ENCODE measurements at regions not wholly inside any gene's neighbourhood (a gene's known extent, or its start where the extent isn't known, plus 50 kb on each side); places are given as distances from the start of the nearest gene placed in this dataset.
"Not testable (repeated sequence)": the region's sequence is repeated elsewhere in the genome, so short reads cannot be mapped to it uniquely, and the experiment has no call there.

DNA sequence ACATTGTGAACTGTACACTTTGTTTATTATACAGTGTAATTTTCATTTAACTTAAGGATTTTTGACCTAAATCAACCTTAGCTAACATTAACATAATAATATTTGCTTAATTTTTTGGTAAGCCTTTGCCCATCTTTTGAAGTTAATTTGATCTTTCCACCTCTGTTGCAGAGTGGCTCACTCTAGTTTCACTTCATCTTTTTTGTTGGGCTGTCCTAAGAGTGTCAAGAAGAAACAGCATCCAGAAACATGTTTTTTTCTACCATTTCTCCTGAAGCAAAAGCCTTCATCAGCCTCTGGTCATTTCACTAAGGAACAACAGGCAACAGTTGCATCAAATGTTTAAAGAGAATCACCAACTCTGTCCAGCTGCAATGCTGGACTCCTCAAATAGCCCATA is 824.7 kb downstream of the REEP3 start:
- Mint-ChIP-seq H3K9me3 (no peaks in the 10 kb centered on the region), H3K27ac (no peak overlapping the region), H3K4me1 (no peaks in the 10 kb centered on the region), H3K27me3 (no peaks in the 10 kb centered on the region), H3K36me3 (ENCODE audit: low read depth) (no peaks in the 10 kb centered on the region), H3K4me3 (no peak overlapping the region)
- ChIA-PET CTCF (interaction anchor here (0.7 kb wide), 1 partner anchor 1534 kb away, joined by 4 read pairs; no protein-coding TSS in a partner anchor), POLR2A (no interaction called here)
- no peak for DNase-seq

DNA sequence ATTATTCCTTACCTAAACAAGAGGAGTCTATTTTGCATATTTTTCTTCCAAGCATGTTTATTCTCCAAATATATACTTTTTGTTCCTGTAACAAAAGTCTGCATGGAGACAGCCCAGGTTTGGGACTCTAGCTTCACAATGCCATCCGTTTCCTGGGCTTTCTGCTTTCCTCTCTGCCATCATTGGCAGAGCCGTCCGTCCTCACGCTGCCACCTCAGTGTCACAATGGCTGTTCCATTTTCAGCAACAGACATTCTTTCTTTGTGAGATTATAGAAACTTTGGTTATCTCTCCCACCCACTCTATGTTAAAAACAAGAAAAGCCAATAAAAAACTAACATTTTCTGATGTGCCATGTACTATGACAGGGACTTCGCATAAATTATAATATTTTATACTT is 825.2 kb downstream of the REEP3 start:
- POLR2A ChIA-PET, result no interaction called here
- Mint-ChIP-seq H3K27me3 (no peaks in the 10 kb centered on the region), H3K4me3 (no peak overlapping the region), H3K27ac (no peak overlapping the region), H3K36me3 (ENCODE audit: low read depth) (no peaks in the 10 kb centered on the region), H3K4me1 (no peaks in the 10 kb centered on the region), H3K9me3 (no peaks in the 10 kb centered on the region)
- CTCF ChIA-PET, result interaction anchor here (0.7 kb wide), 1 partner anchor 1533 kb away, joined by 4 read pairs; no protein-coding TSS in a partner anchor
- DNase-seq, result no peak

DNA sequence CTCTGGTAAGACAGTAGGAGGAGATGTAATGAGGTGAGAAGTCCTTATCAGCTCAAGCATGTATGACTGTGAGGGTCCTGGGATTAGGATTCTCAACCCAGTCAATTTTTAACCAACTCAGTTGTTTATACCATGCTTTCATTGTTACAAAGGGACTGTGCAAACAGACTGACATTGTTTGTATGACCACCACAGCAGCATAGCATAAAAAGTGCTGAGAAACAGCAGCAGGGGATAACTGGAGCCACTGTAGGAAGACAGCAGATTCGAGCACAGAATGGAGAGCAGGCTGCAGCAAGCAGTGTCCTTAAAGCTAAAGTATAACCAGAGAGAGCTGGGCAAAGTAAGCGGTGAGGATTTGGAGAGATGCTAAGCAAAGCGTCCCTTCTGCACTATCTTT is 829.5 kb downstream of the REEP3 start:
- Mint-ChIP-seq H3K27me3 (no peaks in the 10 kb centered on the region), H3K27ac (no peak overlapping the region), H3K4me3 (no peak overlapping the region), H3K4me1 (no peaks in the 10 kb centered on the region), H3K36me3 (ENCODE audit: low read depth) (no peaks in the 10 kb centered on the region), H3K9me3 (no peaks in the 10 kb centered on the region)
- ChIA-PET CTCF (no interaction called here), POLR2A (no interaction called here)
- no peak for DNase-seq

DNA sequence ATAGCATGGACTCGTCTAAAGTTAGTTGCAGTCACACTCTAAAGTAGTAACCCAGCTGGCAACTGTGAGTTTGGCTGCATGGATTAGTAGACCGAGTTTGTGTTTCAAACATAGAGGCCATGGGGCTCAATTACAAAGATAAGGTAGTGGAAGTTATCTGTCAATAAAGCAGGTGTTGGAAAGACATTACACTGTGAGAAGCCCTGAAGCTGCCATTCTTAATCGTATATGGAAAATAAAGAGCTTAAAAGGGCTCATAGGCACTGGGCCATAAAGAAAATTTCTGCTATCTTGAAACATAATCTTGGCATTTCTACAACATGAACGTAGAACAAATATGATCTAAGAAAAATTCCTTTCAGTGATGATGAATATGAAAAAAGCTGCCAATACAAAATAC is 837.7 kb downstream of the REEP3 start:
- Mint-ChIP-seq H3K36me3 (ENCODE audit: low read depth) (no peaks in the 10 kb centered on the region), H3K27me3 (no peaks in the 10 kb centered on the region), H3K27ac (no peak overlapping the region), H3K4me1 (no peaks in the 10 kb centered on the region), H3K4me3 (no peak overlapping the region), H3K9me3 (peaks cover 1% of the 10 kb centered on the region)
- ChIA-PET CTCF (no interaction called here), POLR2A (no interaction called here)
- no peak for DNase-seq

DNA sequence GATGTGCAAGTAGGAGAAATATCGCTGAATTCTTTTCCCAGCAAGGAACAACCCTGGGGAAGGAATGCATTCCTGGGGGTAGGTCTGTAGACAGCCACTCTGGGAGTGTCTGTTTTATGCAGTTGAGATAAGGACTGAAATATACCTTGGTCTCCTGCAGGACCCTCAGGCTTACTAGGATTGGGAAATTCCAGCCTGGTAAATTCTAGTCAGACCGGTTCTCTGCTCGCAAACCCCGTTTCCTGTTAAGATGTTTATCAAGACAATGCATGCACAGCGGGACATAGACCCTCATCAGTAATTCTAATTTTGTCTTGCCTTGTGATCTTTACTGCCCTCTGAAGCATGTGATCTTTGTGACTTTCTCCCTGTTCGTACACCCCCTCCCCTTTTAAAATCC is 839.0 kb downstream of the REEP3 start:
- POLR2A ChIA-PET; CTCF ChIA-PET; H3K4me3 Mint-ChIP-seq; H3K36me3 Mint-ChIP-seq (ENCODE audit: low read depth); DNase-seq; H3K4me1 Mint-ChIP-seq; H3K27me3 Mint-ChIP-seq; H3K27ac Mint-ChIP-seq; H3K9me3 Mint-ChIP-seq: not testable (repeated sequence)

DNA sequence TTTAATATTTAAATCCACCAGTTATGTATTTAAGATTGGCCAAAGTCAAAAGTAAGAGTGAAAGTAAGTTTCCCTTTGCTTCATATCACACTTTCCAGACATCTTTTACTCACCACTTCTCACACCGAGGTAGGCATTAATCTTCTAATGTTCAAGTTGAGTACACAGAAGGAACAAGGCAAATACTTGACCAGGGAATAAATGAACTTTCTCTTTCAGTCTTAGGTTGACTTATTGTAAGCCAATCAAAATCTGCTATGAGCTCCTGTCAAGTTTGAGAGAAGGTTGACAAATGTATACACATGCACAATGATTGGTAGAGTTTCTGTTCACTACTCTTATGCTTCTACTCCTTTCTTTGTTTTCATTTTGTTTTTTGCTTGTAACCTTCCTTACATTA is 842.5 kb downstream of the REEP3 start:
- ChIA-PET CTCF (interaction anchor here (0.7 kb wide), 1 partner anchor 10 kb away, joined by 3 read pairs; no protein-coding TSS in a partner anchor), POLR2A (no interaction called here)
- Mint-ChIP-seq H3K4me1 (no peaks in the 10 kb centered on the region), H3K27ac (no peak overlapping the region), H3K36me3 (ENCODE audit: low read depth) (no peaks in the 10 kb centered on the region), H3K4me3 (no peak overlapping the region), H3K27me3 (no peaks in the 10 kb centered on the region), H3K9me3 (no peaks in the 10 kb centered on the region)
- DNase-seq, result no peak

DNA sequence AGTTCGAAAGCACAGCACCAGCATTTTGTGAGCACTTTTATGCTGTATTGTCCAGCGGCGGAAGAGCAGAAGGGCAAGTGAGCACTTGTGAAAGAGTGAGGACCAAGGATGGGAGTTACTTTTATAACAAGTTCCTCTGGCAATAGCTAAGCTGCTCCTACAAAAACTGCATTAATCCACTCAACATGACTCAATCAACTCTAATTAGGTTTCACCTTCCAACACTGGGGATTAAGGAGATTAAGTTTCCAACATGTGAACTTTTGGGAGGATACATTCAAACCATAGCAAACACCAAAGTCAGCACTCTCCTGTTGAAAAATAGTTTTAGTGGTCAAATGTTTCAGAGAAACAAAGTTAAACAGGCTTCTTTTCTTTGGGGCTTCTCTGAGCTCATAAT is 844.5 kb downstream of the REEP3 start:
- Mint-ChIP-seq H3K27ac (no peak overlapping the region), H3K4me3 (no peak overlapping the region), H3K36me3 (ENCODE audit: low read depth) (no peaks in the 10 kb centered on the region), H3K4me1 (no peaks in the 10 kb centered on the region), H3K9me3 (no peaks in the 10 kb centered on the region), H3K27me3 (no peaks in the 10 kb centered on the region)
- DNase-seq, result no peak
- POLR2A ChIA-PET, result no interaction called here
- CTCF ChIA-PET, result no interaction called here

DNA sequence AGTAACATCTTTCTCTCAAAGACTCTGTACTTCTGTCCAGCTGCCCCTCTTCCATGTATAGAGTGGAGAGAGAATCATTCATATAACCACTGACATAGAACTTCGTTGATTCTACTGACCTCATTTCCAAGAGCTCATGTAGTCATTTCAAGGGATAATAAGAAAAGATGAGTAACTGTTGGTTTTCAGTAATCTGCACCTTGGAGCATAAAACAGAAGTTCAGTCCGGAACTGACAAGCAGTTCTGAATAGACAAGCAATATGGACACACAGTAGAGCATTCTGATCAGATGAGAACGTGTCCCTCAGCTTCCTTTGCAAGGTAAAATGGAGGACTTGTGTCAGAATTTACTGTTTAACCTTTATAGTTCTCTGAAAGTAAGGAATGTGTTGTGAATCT is 847.1 kb downstream of the REEP3 start:
- H3K9me3 Mint-ChIP-seq, result no peaks in the 10 kb centered on the region
- no peak overlapping the region for H3K27ac Mint-ChIP-seq
- H3K4me3 Mint-ChIP-seq, result no peak overlapping the region
- CTCF ChIA-PET, result no interaction called here
- no peaks in the 10 kb centered on the region for H3K36me3 Mint-ChIP-seq (ENCODE audit: low read depth)
- POLR2A ChIA-PET, result no interaction called here
- DNase-seq, result no peak
- no peaks in the 10 kb centered on the region for H3K27me3 Mint-ChIP-seq
- no peaks in the 10 kb centered on the region for H3K4me1 Mint-ChIP-seq

DNA sequence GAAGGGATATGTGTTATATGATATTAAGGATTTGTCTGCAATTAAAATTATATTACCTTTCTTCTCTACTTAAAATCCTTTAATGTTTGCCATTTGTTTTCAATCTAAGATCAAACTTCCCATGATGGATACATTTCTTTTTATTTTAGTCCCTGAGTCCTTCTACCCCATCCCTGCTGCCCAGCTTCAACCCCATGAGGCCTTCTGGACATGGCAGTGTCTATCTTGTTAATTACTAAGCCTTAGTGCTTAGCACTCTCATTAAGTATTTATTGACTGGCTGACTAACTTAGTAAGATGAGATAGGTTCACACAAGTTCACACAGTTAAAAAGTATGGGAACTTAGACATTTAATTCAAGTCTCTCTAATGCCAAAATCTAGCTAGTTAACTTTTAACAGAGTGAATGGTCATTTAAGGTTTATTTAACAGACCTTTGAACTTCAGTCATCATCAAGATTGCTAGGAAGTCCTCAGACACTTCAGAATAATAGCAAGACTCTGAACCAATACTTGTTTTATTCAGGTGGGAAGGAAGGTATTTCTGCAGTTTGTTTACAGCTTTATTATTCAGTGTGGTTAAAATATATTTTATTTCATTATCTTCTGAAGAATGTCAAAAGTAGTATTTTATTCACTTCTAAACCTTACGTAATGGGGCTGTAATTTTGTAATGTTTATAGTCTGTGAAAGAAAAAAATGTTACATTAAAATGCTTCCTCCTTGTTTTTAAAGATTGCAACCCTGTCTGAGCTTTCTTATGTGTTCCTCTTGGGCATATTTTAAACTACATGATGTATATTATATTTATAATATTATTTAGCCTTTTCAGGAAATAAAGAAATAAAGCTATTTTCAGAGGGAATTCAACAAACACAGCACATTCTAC is 848.9 kb downstream of the REEP3 start:
- Mint-ChIP-seq H3K4me1 (no peaks in the 10 kb centered on the region), H3K4me3 (no peak overlapping the region), H3K27ac (no peak overlapping the region), H3K36me3 (ENCODE audit: low read depth) (no peaks in the 10 kb centered on the region), H3K9me3 (no peaks in the 10 kb centered on the region), H3K27me3 (no peaks in the 10 kb centered on the region)
- DNase-seq, result no peak
- ChIA-PET POLR2A (no interaction called here), CTCF (no interaction called here)

DNA sequence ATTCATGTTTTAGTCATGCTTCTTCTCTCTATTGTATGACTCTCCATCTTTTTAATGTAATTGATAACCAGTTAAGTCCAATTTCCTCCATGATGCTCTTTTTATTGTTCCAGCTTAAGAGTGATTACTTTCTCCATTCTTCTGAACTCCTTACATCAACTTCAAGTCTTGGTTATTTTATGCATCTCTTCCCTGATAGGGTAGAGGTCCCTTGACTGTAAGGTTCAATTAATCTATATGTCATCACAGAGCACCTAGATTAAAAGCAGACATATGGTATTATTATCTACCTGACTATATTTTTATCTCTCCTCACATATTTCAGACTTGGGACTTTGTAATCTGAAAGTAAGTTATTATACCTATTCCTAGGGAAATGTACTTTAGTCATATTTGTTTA is 853.1 kb downstream of the REEP3 start:
- ChIA-PET CTCF (no interaction called here), POLR2A (no interaction called here)
- Mint-ChIP-seq H3K36me3 (ENCODE audit: low read depth) (no peaks in the 10 kb centered on the region), H3K4me1 (no peaks in the 10 kb centered on the region), H3K27ac (no peak overlapping the region), H3K9me3 (no peaks in the 10 kb centered on the region), H3K4me3 (no peak overlapping the region), H3K27me3 (no peaks in the 10 kb centered on the region)
- DNase-seq, result no peak

DNA sequence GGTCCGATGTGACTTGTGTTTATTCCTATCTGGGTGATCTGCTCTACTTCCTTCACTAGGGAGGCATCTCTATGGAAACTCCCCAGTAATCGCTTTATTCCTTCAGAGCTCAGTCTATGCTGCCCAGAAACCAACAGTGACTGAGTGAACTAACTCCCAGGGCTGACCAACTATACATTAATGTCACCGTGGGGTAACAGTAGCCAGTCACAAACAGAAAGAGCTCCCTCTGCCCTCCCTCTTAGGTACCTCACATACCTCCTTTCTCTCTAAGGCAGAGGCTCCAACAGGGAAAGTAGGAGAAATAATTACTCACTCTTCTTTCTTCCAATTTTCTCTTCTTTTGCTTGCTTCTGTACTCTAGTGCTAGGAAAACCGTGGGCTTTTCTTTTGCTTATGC is 855.0 kb downstream of the REEP3 start:
- H3K4me1 Mint-ChIP-seq, result no peaks in the 10 kb centered on the region
- H3K9me3 Mint-ChIP-seq, result no peaks in the 10 kb centered on the region
- H3K27me3 Mint-ChIP-seq, result no peaks in the 10 kb centered on the region
- ChIA-PET POLR2A (no interaction called here), CTCF (no interaction called here)
- no peak overlapping the region for H3K27ac Mint-ChIP-seq
- H3K36me3 Mint-ChIP-seq (ENCODE audit: low read depth), result no peaks in the 10 kb centered on the region
- DNase-seq, result no peak
- no peak overlapping the region for H3K4me3 Mint-ChIP-seq

DNA sequence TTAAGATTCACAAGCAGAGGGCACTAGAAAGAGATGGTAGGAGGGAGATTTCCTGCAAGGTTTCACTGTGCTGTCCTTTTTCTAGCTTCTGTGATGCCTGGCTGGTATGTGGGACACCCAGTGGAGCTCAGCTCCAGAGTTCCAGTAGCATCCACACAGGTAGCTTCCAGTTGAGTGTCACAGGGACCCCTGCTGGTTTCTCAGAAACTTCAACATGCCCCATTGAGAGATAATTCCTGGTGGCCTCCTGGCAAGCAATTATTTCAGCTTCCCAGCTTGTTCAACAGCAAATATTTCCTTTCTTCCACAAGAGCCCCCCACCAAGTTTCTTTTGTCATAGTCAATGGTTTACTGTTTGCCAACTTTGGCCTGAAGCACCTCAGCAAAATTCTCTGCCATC is 858.7 kb downstream of the REEP3 start:
- Mint-ChIP-seq H3K9me3 (no peaks in the 10 kb centered on the region), H3K36me3 (ENCODE audit: low read depth) (no peaks in the 10 kb centered on the region), H3K4me1 (no peaks in the 10 kb centered on the region), H3K4me3 (no peak overlapping the region), H3K27me3 (no peaks in the 10 kb centered on the region), H3K27ac (no peak overlapping the region)
- DNase-seq, result no peak
- CTCF ChIA-PET, result interaction anchor here (0.6 kb wide), 1 partner anchor 1582 kb away, joined by 3 read pairs; no protein-coding TSS in a partner anchor
- POLR2A ChIA-PET, result interaction anchor here (0.7 kb wide), 1 partner anchor 129 kb away, joined by 3 read pairs; no protein-coding TSS in a partner anchor

DNA sequence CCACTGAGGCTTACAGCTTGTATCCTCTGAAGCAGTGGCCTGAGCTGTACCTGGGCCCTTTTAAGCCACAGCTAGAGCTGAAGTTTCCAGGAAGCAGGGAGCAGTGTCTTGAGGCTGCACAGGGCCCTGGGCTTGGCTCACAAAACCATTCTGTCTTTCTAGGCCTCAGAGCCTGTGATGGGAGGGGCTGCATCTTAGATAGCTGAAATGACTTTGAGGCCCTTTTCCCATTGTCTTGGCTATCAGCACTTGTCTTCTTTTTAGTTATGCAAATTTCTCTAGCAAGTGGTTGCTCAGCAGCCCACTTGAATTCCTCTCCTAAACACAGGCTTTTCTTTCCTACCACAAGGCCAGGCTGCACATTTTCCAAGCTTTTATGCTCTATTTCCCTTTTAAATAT is 864.2 kb downstream of the REEP3 start:
- Mint-ChIP-seq H3K4me1 (no peaks in the 10 kb centered on the region), H3K27me3 (no peaks in the 10 kb centered on the region), H3K36me3 (ENCODE audit: low read depth) (no peaks in the 10 kb centered on the region), H3K4me3 (no peak overlapping the region), H3K9me3 (no peaks in the 10 kb centered on the region), H3K27ac (no peak overlapping the region)
- POLR2A ChIA-PET, result no interaction called here
- DNase-seq, result no peak
- CTCF ChIA-PET, result no interaction called here

DNA sequence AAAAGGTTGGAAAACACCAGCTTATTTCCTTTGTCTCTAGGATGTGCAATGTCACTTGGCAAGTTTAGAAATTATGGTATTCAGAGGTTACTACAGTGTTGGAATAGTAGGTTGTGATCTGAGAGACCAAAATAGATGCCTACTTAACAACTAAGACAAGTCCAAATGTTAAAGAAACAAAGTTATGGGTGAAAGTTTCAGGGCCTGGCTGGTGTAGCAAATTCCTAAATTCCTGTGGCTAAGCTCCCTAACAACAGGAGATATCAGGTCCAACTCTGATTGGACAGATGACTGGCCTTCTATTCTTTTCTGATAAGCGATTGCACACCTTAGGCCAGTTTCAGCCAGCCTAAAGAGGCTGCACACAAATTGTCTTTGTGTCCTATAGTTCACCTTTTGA is 873.5 kb downstream of the REEP3 start:
- Mint-ChIP-seq H3K9me3 (no peaks in the 10 kb centered on the region), H3K27ac (no peak overlapping the region), H3K27me3 (no peaks in the 10 kb centered on the region), H3K4me3 (no peak overlapping the region), H3K4me1 (no peaks in the 10 kb centered on the region), H3K36me3 (ENCODE audit: low read depth) (no peaks in the 10 kb centered on the region)
- CTCF ChIA-PET, result no interaction called here
- POLR2A ChIA-PET, result no interaction called here
- no peak for DNase-seq
